Osteoblast (primary cell): ENCODE measurements at regions not wholly inside any gene's neighbourhood (a gene's known extent, or its start where the extent isn't known, plus 50 kb on each side); places are given as distances from the start of the nearest gene placed in this dataset.
"Not testable (repeated sequence)": the region's sequence is repeated elsewhere in the genome, so short reads cannot be mapped to it uniquely, and the experiment has no call there.

ENCODE experiments used
- DNase-seq: peaks from one replicate; pipeline ENCODE4 v3.0.0; 2011; ENCODE audit warnings: low spot score, mixed read lengths; ENCODE audit not compliant: insufficient read length; ENCODE audit errors: missing footprints
- H2AFZ ChIP-seq: 2 replicates; pipeline ENCODE4 v1.6.0; 2011; ENCODE audit warnings: mild to moderate bottlenecking, low read length
- H3K27ac ChIP-seq: 2 replicates; pipeline ENCODE4 v1.5.1; 2011; ENCODE audit warnings: mild to moderate bottlenecking, low read depth, low read length, moderate library complexity
- H3K27me3 ChIP-seq: 2 replicates; pipeline ENCODE4 v1.6.0; 2012; ENCODE audit warnings: mild to moderate bottlenecking, control low read depth, inconsistent platforms, low read length, moderate library complexity; ENCODE audit not compliant: insufficient read depth
- H3K36me3 ChIP-seq: 2 replicates; pipeline ENCODE4 v1.5.1; 2011; ENCODE audit warnings: mild to moderate bottlenecking, low read length, control low read depth, moderate library complexity; ENCODE audit not compliant: insufficient read depth
- H3K4me1 ChIP-seq: 2 replicates; pipeline ENCODE4 v1.5.1; 2011; ENCODE audit warnings: mild to moderate bottlenecking, low read length, control low read depth, moderate library complexity; ENCODE audit not compliant: insufficient read depth
- H3K4me2 ChIP-seq: 2 replicates; pipeline ENCODE4 v1.6.0; 2011; ENCODE audit warnings: mild to moderate bottlenecking, low read length; ENCODE audit not compliant: insufficient read depth
- H3K4me3 ChIP-seq: fragments of 200-600 bp; sonication (generic); 3 replicates; pipeline ENCODE4 v1.5.1; 2012; ENCODE audit warnings: mild to moderate bottlenecking, low read length, inconsistent platforms; ENCODE audit not compliant: insufficient read depth
- H3K79me2 ChIP-seq: 2 replicates; pipeline ENCODE4 v1.6.0; 2012; ENCODE audit warnings: mild to moderate bottlenecking, low read length, control low read depth, inconsistent platforms; ENCODE audit not compliant: insufficient read depth
- H3K9me3 ChIP-seq: 2 replicates; pipeline ENCODE4 v1.5.1; 2011; ENCODE audit warnings: low read depth, low read length, control low read depth
- H4K20me1 ChIP-seq: 2 replicates; pipeline ENCODE4 v1.6.0; 2012; ENCODE audit warnings: mild to moderate bottlenecking, low read length, control low read depth; ENCODE audit not compliant: insufficient read depth
- CTCF ChIP-seq: IDR thresholded peaks from 2 replicates; pipeline ENCODE4 v1.5.1; 2011; ENCODE audit warnings: mild to moderate bottlenecking, low read depth, low read length, moderate library complexity; ENCODE audit errors: extremely low read depth

- Histone ChIP-seq H4K20me1 (no peaks in the 10 kb centered on the region), H3K4me1 (no peaks in the 10 kb centered on the region), H3K9me3 (no peaks in the 10 kb centered on the region), H3K4me3 (no peak overlapping the region), H3K4me2 (no peak overlapping the region), H2AFZ (no peak overlapping the region), H3K27me3 (no peaks in the 10 kb centered on the region), H3K79me2 (no peaks in the 10 kb centered on the region), H3K27ac (no peak overlapping the region), H3K36me3 (no peaks in the 10 kb centered on the region)
- TF ChIP-seq CTCF: no peak
- DNase-seq: no peak
These were observed 108.8 kb upstream of the KCNK1 start for GRCh38 chr1:233505130-233505529.

- not testable (repeated sequence) for H3K4me1 ChIP-seq, DNase-seq, H3K4me2 ChIP-seq, H2AFZ ChIP-seq, H3K9me3 ChIP-seq, H3K4me3 ChIP-seq, H3K79me2 ChIP-seq, H3K36me3 ChIP-seq, H3K27ac ChIP-seq, H4K20me1 ChIP-seq, H3K27me3 ChIP-seq
These were observed 108.0 kb upstream of the KCNK1 start for GRCh38 chr1:233505889-233506288.

- Histone ChIP-seq H3K4me2 (no peak overlapping the region), H3K27ac (no peak overlapping the region), H3K9me3 (no peaks in the 10 kb centered on the region), H3K27me3 (no peaks in the 10 kb centered on the region), H3K4me1 (no peaks in the 10 kb centered on the region), H3K4me3 (no peak overlapping the region), H3K79me2 (no peaks in the 10 kb centered on the region), H3K36me3 (no peaks in the 10 kb centered on the region), H4K20me1 (no peaks in the 10 kb centered on the region), H2AFZ (no peak overlapping the region)
- TF ChIP-seq CTCF: no peak
- no peak for DNase-seq
These were observed 104.4 kb upstream of the KCNK1 start for GRCh38 chr1:233509526-233509925.

GRCh38 chr1:233512538-233512937 is 101.4 kb upstream of the KCNK1 start:
- H3K79me2 ChIP-seq: no peaks in the 10 kb centered on the region
- H3K9me3 ChIP-seq: no peaks in the 10 kb centered on the region
- H4K20me1 ChIP-seq: no peaks in the 10 kb centered on the region
- H3K4me2 ChIP-seq: no peak overlapping the region
- H3K36me3 ChIP-seq: no peaks in the 10 kb centered on the region
- H3K4me3 ChIP-seq: no peak overlapping the region
- H2AFZ ChIP-seq: no peak overlapping the region
- no peaks in the 10 kb centered on the region for H3K27me3 ChIP-seq
- no peaks in the 10 kb centered on the region for H3K4me1 ChIP-seq
- no peak for TF ChIP-seq CTCF
- H3K27ac ChIP-seq: no peak overlapping the region
- peak; percentile 59 for DNase-seq

GRCh38 chr1:233513431-233513830 is 100.5 kb upstream of the KCNK1 start:
- DNase-seq: peak; percentile 39

More at GRCh38 chr1:233513431-233513830, 100.5 kb upstream of the KCNK1 start:
- Histone ChIP-seq H3K4me2 (no peak overlapping the region), H4K20me1 (no peaks in the 10 kb centered on the region), H3K36me3 (no peaks in the 10 kb centered on the region), H3K79me2 (no peaks in the 10 kb centered on the region), H3K27ac (no peak overlapping the region), H3K4me1 (no peaks in the 10 kb centered on the region), H2AFZ (no peak overlapping the region), H3K4me3 (no peak overlapping the region), H3K9me3 (no peaks in the 10 kb centered on the region), H3K27me3 (no peaks in the 10 kb centered on the region)
- TF ChIP-seq CTCF: no peak
